Transverse colon (tissue), 4 donors: ENCODE measurements at regions not wholly inside any gene's neighbourhood (a gene's known extent, or its start where the extent isn't known, plus 50 kb on each side); places are given as distances from the start of the nearest gene placed in this dataset.

ENCODE experiments used
- EP300 ChIP-seq: sonication (generic); formaldehyde crosslinking; IDR thresholded peaks from one replicate; pipeline ENCODE4 v1.6.1; 2017; ENCODE audit warnings: antibody characterized with exemption, low read depth
- POLR2A ChIP-seq: fragments of 450-650 bp; IDR thresholded peaks from one replicate; pipeline ENCODE4 v1.6.1; 2016; ENCODE audit warnings: antibody characterized with exemption, mild to moderate bottlenecking, moderate library complexity
- POLR2AphosphoS5 ChIP-seq, 3 donors: sonication (generic); formaldehyde crosslinking; IDR thresholded peaks; one replicate each; pipeline ENCODE4 v1.6.1; 2016; ENCODE audit warnings: antibody characterized with exemption in 3 of 3
- TF ChIP-seq, protein P1 (sequence below), 5 experiments: fragments of 200-600 bp in 3 of 5; fragments of 450-650 bp in 2 of 5; sonication (generic) in 3 of 5; IDR thresholded peaks; 1 replicate in 2 of 5; 2 replicates in 3 of 5; pipeline ENCODE4 v1.5.1; 2016 to 2017; ENCODE audit warnings: antibody characterized with exemption in 5 of 5, inconsistent platforms in 3 of 5, mild to moderate bottlenecking in 2 of 5, moderate library complexity in 1 of 5

DNA sequence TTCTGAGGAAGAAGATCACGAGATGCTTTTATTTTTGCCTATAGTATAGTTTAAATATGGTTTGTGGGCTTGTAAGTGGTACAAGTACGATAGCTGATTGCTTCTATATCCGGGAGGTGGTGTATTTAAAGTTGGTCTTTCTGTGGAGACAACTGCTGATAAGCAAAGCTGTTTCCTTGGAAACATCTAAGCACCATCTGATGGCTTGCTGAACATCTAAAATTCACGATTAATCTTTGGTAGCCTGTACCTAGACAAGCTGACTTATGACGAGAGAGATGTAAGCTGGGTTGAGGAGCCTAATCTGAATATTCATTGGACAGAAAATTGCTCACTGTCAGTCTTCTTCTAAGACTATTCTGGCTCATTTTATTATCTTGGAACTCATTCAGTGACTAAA lies 74.6 kb upstream of the NWD2 start:
- TF ChIP-seq, protein P1, sequence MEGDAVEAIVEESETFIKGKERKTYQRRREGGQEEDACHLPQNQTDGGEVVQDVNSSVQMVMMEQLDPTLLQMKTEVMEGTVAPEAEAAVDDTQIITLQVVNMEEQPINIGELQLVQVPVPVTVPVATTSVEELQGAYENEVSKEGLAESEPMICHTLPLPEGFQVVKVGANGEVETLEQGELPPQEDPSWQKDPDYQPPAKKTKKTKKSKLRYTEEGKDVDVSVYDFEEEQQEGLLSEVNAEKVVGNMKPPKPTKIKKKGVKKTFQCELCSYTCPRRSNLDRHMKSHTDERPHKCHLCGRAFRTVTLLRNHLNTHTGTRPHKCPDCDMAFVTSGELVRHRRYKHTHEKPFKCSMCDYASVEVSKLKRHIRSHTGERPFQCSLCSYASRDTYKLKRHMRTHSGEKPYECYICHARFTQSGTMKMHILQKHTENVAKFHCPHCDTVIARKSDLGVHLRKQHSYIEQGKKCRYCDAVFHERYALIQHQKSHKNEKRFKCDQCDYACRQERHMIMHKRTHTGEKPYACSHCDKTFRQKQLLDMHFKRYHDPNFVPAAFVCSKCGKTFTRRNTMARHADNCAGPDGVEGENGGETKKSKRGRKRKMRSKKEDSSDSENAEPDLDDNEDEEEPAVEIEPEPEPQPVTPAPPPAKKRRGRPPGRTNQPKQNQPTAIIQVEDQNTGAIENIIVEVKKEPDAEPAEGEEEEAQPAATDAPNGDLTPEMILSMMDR (IDR thresholded peaks at IDR 0.05) = no peak
- TF ChIP-seq POLR2AphosphoS5 (IDR thresholded peaks at IDR 0.05) = no peak
- TF ChIP-seq POLR2A = no peak
- no peak for TF ChIP-seq EP300
